OCI-LY7 (cell line): ENCODE measurements at regions not wholly inside any gene's neighbourhood (a gene's known extent, or its start where the extent isn't known, plus 50 kb on each side); places are given as distances from the start of the nearest gene placed in this dataset.
"Not testable (repeated sequence)": the region's sequence is repeated elsewhere in the genome, so short reads cannot be mapped to it uniquely, and the experiment has no call there.

Experiments used
- BruUV-seq: library from RNA; stranded (reverse); fragments of 400-500 nt; replicated peaks from 2 replicates; lab custom pipeline; 2021; lab: Mats Ljungman, UMichigan
- CTCF ChIA-PET: fragments of 300-600 bp; sonication (Branson Sonifier 250); formaldehyde crosslinking; loops from one replicate; lab custom pipeline; 2022; ENCODE audit warnings: antibody characterized with exemption; ENCODE audit not compliant: unreplicated experiment; lab: Charles Lee
- POLR2A ChIA-PET: fragments of 300-600 bp; sonication (Branson Sonifier 250); formaldehyde crosslinking; loops from one replicate; lab custom pipeline; 2022; ENCODE audit warnings: antibody characterized with exemption; lab: Charles Lee
- DNase-seq: peaks from one replicate; pipeline ENCODE4 v3.0.0-alpha.2; 2015; ENCODE audit warnings: low spot score
- H2AFZ ChIP-seq: fragments of 200-600 bp; sonication (generic), shearing (Covaris generic); 2 replicates; pipeline ENCODE4 v1.6.1; 2014; ENCODE audit warnings: mild to moderate bottlenecking, antibody characterized with exemption, low read length, moderate library complexity
- H3K27ac ChIP-seq: fragments of 200-600 bp; sonication (generic); 2 replicates; pipeline ENCODE4 v1.5.1; 2014; ENCODE audit warnings: mixed run types, low read depth, mild to moderate bottlenecking, moderate library complexity, low read length, inconsistent platforms; ENCODE audit not compliant: poor library complexity, severe bottlenecking
- H3K36me3 ChIP-seq: fragments of 200-600 bp; sonication (generic); 2 replicates; pipeline ENCODE4 v1.6.1; 2014; ENCODE audit warnings: mild to moderate bottlenecking, antibody characterized with exemption, low read length, moderate library complexity, mixed read lengths; ENCODE audit not compliant: insufficient read depth
- H3K4me1 ChIP-seq: fragments of 200-600 bp; sonication (generic); 2 replicates; pipeline ENCODE4 v1.5.1; 2014; ENCODE audit warnings: mild to moderate bottlenecking, low read length; ENCODE audit not compliant: insufficient read depth, poor library complexity, severe bottlenecking
- H3K4me2 ChIP-seq: fragments of 200-600 bp; sonication (generic); 2 replicates; pipeline ENCODE4 v1.6.1; 2014; ENCODE audit warnings: mild to moderate bottlenecking, low read length
- H3K4me3 ChIP-seq: fragments of 200-600 bp; sonication (generic); 2 replicates; pipeline ENCODE4 v1.5.1; 2014; ENCODE audit warnings: mild to moderate bottlenecking, low read depth, low read length; ENCODE audit not compliant: poor library complexity, severe bottlenecking
- H3K79me2 ChIP-seq: fragments of 200-600 bp; sonication (generic); 2 replicates; pipeline ENCODE4 v1.6.1; 2016; ENCODE audit warnings: low read depth, mild to moderate bottlenecking, low read length, moderate library complexity, mixed read lengths; ENCODE audit not compliant: insufficient read depth
- H3K9me2 ChIP-seq: fragments of 200-600 bp; sonication (generic); 2 replicates; pipeline ENCODE4 v1.6.1; 2016; ENCODE audit warnings: mild to moderate bottlenecking, low read length, mixed read lengths; ENCODE audit not compliant: insufficient read depth
- H3K9me3 ChIP-seq: fragments of 200-600 bp; sonication (generic); 2 replicates; pipeline ENCODE4 v1.6.1; 2014; ENCODE audit warnings: mild to moderate bottlenecking, mixed run types, low read length, mixed read lengths
- H4K20me1 ChIP-seq: fragments of 200-600 bp; sonication (generic); 2 replicates; pipeline ENCODE4 v1.6.1; 2014; ENCODE audit warnings: mild to moderate bottlenecking, antibody characterized with exemption, low read length, moderate library complexity, mixed read lengths; ENCODE audit not compliant: insufficient read depth
- EZH2phosphoT487 ChIP-seq: fragments of 200-600 bp; sonication (generic); IDR thresholded peaks from 2 replicates; pipeline ENCODE4 v1.6.1; 2018; ENCODE audit warnings: low read depth, borderline replicate concordance, mild to moderate bottlenecking, mixed run types, antibody characterized with exemption, low read length, moderate library complexity, mixed read lengths
- intact Hi-C: fragments of 100-400 bp; cut with micrococcal nuclease; formaldehyde crosslinking; loops from one replicate; pipeline ENCODE4 v1.10.0; 2022; ENCODE audit not compliant: unreplicated experiment
- TF ChIP-seq, protein P1 (sequence below): fragments of 200-600 bp; sonication (generic); conservative IDR thresholded peaks from 2 replicates; pipeline ENCODE4 v1.5.1; 2014; ENCODE audit warnings: mild to moderate bottlenecking, antibody characterized with exemption, low read length, moderate library complexity, mixed read lengths

DNA sequence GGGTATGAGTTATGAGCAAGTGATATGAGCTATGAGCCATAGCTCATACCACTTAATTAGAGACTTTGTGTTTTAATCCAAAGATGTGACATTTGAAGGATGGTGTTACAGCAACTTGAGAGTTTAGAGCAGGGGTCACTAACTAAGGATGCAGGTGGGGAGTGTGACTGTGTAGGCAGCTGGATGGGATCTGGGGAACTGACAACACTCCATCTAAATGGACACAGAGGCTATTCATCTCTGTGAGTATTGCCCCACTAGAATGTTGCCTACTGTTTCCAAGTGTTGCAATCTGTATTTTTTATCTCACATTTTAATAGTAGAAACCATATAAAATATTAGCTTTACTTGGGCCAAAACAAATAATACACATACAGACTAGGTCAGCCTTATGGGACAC, 488.1 kb upstream of the DAB2 start:
- Histone ChIP-seq H4K20me1 (no peaks in the 10 kb centered on the region), H3K9me3 (no peaks in the 10 kb centered on the region), H3K4me1 (no peaks in the 10 kb centered on the region), H3K4me2 (no peak overlapping the region), H3K27ac (no peak overlapping the region), H3K79me2 (no peaks in the 10 kb centered on the region), H3K36me3 (no peaks in the 10 kb centered on the region), H3K9me2 (no peaks in the 10 kb centered on the region), H2AFZ (no peak overlapping the region), H3K4me3 (no peak overlapping the region)
- TF ChIP-seq, protein P1, sequence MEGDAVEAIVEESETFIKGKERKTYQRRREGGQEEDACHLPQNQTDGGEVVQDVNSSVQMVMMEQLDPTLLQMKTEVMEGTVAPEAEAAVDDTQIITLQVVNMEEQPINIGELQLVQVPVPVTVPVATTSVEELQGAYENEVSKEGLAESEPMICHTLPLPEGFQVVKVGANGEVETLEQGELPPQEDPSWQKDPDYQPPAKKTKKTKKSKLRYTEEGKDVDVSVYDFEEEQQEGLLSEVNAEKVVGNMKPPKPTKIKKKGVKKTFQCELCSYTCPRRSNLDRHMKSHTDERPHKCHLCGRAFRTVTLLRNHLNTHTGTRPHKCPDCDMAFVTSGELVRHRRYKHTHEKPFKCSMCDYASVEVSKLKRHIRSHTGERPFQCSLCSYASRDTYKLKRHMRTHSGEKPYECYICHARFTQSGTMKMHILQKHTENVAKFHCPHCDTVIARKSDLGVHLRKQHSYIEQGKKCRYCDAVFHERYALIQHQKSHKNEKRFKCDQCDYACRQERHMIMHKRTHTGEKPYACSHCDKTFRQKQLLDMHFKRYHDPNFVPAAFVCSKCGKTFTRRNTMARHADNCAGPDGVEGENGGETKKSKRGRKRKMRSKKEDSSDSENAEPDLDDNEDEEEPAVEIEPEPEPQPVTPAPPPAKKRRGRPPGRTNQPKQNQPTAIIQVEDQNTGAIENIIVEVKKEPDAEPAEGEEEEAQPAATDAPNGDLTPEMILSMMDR: no peak
- no peak for TF ChIP-seq EZH2phosphoT487
- BruUV-seq: no TSS peak
- ChIA-PET CTCF (interaction anchor here (0.5 kb wide), 1 partner anchor 168 kb away, joined by 4 read pairs; no protein-coding TSS in a partner anchor), POLR2A (interaction anchor here (0.7 kb wide), 1 partner anchor 41 kb away, joined by 4 read pairs; no protein-coding TSS in a partner anchor)
- DNase-seq: no peak
- intact Hi-C loops: no loop called here

DNA sequence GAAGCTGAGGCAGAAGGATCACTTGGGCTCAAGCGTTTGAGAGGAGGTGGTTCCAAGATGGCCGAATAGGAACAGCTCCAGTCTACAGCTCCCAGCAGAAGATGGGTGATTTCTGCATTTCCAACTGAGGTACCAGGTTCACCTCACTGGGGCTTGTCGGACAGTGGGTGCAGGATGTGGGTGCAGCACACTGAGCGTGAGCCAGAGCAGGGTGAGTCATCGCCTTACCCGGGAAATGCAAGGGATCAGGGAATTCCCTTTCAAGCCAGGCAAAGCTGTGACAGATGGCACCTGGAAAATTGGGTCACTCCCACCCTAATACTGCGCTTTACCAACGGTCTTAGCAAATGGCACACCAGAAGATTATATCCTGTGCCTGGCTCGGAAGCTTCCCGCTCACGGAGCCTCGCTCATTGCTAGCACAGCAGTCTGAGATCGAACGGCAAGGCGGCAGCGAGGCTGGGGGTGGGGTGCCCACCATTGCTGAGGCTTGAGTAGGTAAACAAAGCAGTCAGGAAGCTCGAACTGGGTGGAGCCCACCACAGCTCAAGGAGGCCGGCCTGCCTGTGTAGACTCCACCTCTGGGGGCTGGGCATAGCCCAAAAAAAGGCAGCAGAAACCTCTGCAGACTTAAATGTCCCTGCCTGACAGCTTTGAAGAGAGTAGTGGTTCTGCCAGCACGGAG, 482.6 kb upstream of the DAB2 start:
- DNase-seq, H2AFZ ChIP-seq, H3K27ac ChIP-seq, H3K4me3 ChIP-seq, H3K36me3 ChIP-seq, POLR2A ChIA-PET, H3K4me1 ChIP-seq, CTCF ChIA-PET, H3K4me2 ChIP-seq, H3K9me2 ChIP-seq, intact Hi-C loops, H4K20me1 ChIP-seq, H3K9me3 ChIP-seq, BruUV-seq, H3K79me2 ChIP-seq: not testable (repeated sequence)

DNA sequence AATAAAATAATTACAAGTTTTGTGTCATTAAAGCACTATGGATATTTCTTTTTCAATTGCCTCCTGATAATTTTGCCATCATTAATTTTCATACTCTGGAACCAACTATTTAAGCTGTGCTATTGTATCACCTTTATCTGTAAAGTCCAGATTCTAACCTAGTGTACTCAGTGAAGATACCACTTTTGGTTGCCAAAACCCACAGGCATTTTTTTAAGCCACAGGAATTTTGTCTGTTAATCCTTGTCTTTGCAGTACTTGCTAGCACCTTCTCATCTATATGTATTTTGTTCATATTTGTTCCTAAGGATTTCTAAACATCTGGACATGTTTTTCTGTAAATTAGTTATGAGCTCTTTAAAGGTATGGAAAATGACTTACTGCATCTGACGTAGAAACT, 481.4 kb upstream of the DAB2 start:
- CTCF ChIA-PET: no interaction called here
- TF ChIP-seq, protein P1: no peak
- no peak for TF ChIP-seq EZH2phosphoT487
- H3K36me3 ChIP-seq: no peaks in the 10 kb centered on the region

More for the DNA sequence above, 481.4 kb upstream of the DAB2 start:
- intact Hi-C loops: no loop called here
- POLR2A ChIA-PET: interaction anchor here (0.7 kb wide), 1 partner anchor 794 kb away, joined by 3 read pairs; no protein-coding TSS in a partner anchor
- no TSS peak for BruUV-seq
- no peak for DNase-seq
- no peak overlapping the region for H3K4me2 ChIP-seq
- no peak overlapping the region for H2AFZ ChIP-seq
- H3K4me1 ChIP-seq: no peaks in the 10 kb centered on the region
- no peak overlapping the region for H3K27ac ChIP-seq
- no peaks in the 10 kb centered on the region for H3K9me3 ChIP-seq
- H3K4me3 ChIP-seq: no peak overlapping the region
- no peaks in the 10 kb centered on the region for H4K20me1 ChIP-seq
- H3K79me2 ChIP-seq: no peaks in the 10 kb centered on the region
- no peaks in the 10 kb centered on the region for H3K9me2 ChIP-seq
